ENCODE measurements at regions not wholly inside any gene's neighbourhood (a gene's known extent, or its start where the extent isn't known, plus 50 kb on each side); places are given as distances from the start of the nearest gene placed in this dataset.

- TF ChIP-seq CTCF (conservative IDR thresholded peaks at IDR 0.05) (no peak), EZH2 (IDR thresholded peaks at IDR 0.05; ENCODE audit: low read depth) (no peak)
Measured at GRCh38 chr2:148592791-148593190, 51.8 kb upstream of the EPC2 start.
